Activated CD4-positive, alpha-beta T cell treated with anti-CD3 and anti-CD28 coated beads for 48 hours (primary cell): ENCODE measurements at regions not wholly inside any gene's neighbourhood (a gene's known extent, or its start where the extent isn't known, plus 50 kb on each side); places are given as distances from the start of the nearest gene placed in this dataset.
"Not testable (repeated sequence)": the region's sequence is repeated elsewhere in the genome, so short reads cannot be mapped to it uniquely, and the experiment has no call there.

ENCODE experiments used
- DNase-seq: peaks from one replicate; pipeline ENCODE4 v3.0.0-alpha.2; 2020

DNA sequence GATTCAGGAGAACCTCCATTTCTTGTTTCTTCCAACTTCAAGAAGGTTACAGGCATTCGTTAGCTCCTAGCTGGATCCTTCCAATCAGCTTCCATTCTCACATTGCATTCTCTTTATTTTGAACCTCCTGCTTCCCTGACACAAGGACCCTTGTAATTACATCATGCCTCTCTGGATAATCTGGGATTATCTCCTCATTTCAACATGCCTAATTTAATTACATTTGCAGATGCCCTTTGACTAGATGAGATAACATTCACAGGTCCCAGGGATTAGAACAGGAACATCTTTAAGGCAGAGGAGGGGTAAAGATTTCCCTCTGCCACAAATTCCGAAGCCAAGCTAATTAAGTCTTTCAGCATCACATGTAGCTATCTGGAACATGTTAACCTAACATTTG lies 753.8 kb upstream of the PCDH7 start:
- DNase-seq: no peak

GRCh38 chr4:29970626-29971025 lies 749.5 kb upstream of the PCDH7 start:
- DNase-seq: no peak

DNA sequence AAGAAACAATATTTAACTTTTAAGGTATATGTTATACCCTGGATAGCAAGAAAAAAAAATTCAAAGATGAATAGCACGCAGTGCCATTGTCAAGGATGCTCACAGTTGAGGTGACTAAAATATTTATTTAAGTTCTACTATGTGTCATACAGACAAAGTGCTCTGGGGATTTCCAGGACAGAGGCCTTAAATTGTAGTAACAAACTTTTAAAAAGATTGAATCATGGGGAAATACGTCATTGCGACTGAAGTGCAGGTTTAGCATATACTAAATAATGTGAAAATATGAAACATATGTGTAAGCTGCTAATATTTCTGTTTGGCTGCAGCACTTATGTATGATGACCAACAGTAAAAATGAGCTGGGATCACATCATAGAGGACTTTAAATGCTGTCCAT lies 748.0 kb upstream of the PCDH7 start:
- DNase-seq: no peak

DNA sequence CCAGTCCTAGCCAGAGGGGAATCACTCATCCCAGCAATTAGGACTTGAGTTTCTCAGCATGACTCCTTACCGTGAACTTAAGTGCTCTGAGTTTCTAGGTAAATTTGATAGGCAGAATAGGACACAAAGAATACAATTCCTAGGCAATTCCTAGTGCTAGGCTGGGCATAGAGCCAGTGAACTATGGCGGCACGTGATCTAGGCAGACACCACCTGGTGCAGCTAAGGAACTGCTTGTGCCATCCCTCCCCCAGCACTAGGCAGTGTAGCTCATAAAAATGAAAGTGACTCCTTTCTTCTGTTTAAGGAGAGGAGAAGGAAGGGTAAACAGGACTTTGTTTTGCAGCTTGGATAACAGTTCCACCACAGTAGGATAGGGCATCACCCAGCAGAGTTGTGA lies 736.3 kb upstream of the PCDH7 start:
- DNase-seq: no peak

DNA sequence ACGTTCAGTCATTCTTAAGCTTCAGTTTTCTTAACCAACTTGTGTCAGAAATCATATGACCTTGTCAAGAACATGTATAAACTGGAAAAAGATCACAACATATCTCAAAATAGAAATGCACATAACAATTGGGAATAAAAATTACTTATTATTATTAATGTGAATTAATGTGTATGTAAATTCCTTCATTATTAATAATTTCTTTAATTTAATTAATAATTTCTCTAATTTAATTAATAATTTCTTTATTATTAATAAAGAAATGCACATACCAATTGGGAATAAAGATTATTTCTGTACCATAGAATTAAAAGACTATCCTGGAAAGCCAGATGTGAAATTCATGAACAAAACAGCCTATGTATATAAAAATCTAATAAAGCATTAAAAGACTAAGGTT lies 718.5 kb upstream of the PCDH7 start:
- no peak for DNase-seq

DNA sequence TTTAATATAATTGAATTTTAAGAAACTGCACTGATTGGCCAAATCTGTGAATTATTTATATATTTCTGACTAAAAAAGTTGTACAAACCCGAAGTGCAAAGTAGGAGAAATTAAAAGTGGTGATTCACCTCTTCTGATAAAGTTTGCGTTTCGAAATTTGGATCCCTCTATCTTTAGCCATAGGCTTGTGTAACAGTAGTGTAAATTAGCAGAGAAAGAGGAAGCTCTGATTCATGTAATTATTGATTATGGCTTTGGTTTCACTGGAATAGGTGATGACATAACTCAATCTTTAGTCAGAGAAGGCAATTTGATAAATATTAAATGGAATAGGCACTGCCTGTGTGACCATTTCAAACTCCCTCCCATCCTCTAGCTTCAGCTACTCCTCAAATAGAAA lies 717.8 kb upstream of the PCDH7 start:
- DNase-seq: no peak

DNA sequence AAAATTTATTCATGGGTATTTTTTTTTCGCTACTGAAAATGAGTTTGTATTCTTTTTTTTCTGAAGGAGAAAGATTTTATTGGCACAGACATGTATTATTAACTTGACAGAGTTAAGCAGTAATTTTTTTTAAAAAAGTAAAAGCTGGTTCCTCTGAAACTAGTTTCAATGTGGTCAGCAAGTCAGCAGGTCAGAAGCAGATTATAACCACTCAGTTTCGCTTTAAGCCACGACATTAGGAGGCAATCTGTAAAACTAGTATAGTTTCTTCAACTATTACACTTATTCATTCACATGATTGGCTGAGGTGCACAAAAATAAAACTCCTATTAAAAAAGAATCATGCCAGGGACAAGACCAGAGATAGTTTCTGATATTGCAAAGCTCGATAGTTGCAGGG lies 714.2 kb upstream of the PCDH7 start:
- DNase-seq: no peak

- DNase-seq: no peak
Observed at GRCh38 chr4:30024526-30024925, 695.6 kb upstream of the PCDH7 start.

DNA sequence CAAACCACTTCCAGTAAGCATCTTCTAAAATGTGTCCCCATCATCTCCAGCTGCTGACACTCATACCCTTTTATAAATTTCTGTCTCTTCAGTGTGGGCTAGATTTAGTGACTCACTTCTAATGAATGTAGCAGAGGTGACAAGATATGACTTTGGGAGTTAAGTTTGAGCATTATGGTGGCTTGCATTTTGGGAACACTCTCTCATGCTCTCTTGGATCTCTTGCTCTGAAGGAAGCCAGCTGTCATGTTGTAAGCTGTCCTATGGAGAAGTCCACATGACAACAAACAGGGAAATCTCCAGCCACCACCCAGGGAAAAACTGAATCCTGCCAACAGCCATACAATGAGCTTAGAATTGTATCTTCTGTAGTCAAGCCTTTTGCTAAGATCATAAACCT lies 691.3 kb upstream of the PCDH7 start:
- no peak for DNase-seq

DNA sequence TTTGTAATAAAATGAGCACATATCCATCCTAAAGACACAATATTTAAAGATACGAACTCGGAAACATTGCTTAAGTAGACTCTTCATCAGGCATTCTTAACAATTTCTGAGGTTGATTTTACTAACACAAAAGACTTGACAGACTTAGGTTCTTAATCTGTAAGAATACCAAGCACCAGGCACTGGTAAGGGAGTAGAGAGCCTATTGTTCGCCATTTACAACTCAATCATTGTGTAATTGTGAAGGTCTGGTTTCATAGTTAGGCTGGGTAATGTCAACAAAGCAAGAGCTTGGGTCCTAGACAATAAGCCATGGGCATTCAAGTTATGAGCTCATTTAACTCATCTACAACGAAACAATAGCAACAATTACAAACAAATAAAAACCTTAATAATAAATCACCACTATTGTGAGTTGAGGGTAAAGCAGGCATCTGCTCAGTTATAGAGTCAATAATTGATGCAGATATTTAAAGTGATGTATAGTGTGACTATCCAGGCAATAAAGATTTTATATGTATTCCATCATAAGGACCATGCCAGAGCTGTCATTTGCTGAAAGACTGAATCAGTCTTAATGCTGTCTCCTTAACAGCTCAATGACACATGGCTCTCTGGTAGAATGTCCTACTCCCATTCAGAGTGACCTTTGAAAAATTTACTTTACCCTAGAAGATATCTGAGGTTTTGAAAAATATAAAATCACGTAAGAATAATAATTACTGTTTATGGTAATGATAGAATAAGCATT lies 664.0 kb upstream of the PCDH7 start:
- no peak for DNase-seq

DNA sequence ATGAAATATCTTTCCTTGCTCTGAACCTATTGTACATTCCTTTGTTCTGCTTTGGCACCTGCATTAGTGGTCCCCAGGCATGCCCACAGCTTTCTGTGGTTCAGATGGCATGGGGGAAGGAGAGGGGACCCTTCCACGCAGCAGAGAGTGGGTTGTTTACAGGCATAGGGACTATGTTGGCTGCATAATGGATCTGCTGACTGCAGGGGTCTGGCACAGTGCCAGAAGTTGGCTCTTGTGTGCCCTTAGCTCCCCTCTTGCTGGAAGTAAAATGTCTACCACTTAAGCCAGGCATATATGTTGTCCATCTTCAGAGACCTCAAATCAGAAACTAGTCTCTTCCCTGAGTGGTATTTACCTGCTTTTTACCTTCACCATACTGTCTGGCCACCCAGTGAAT lies 651.9 kb upstream of the PCDH7 start:
- DNase-seq: no peak

- DNase-seq: no peak
Observed at GRCh38 chr4:30073011-30073710, 647.0 kb upstream of the PCDH7 start.

GRCh38 chr4:30092420-30093128 lies 627.6 kb upstream of the PCDH7 start:
- DNase-seq: not testable (repeated sequence)

DNA sequence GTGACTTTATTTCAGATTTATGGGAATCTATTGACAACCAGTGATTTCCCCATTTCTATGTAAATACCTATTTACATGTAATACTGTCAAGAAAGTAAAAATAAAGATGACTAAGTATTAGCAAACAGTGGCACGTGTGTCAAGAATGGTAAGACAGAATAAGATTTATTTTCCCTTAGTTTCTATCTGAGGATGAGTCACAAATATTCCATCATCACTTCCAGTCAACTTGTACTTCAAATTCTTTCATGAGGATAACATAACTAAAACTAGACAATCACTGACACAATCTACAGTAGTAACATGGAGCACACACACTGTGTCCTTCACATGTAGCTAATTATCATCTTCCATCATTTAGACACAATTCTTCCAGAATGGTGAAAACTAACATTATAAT lies 625.3 kb upstream of the PCDH7 start:
- DNase-seq: no peak

DNA sequence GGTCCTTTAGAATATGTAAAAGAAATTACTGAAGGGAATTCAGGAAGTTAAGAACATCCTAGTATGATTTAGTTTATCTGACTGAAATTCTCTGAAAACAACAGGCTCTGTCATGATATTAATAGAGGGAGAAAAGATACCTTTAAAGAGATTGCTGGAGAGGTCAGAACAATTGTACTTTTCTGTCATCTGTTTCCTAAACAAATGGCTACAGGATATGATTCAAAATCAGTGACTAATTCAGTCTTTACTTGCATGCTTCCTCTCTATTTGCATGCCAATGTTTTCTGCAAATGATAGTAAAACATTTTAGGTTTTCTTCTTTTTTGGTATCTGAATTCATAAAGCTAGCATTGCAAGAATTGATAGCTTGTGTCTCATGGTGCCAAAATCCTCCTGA lies 616.7 kb upstream of the PCDH7 start:
- no peak for DNase-seq

DNA sequence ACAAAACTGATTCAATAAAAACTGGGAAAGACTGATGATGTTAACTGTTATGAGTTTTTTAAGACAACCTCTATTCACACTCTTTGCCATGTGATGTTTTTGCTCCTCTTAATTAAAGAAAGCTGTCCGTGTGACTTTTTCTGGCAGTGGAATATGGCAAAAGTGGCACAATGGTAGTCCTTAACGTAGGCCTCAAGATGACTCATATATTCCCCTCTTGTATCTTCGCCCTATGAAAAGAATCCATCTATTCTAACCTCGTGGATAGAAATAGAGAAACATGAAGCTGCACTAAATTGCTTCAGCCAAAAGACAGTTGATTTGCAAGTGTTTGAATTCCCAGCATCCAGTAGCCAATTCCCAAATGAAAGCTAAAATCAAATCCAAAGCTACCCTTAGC lies 603.8 kb upstream of the PCDH7 start:
- DNase-seq: no peak

DNA sequence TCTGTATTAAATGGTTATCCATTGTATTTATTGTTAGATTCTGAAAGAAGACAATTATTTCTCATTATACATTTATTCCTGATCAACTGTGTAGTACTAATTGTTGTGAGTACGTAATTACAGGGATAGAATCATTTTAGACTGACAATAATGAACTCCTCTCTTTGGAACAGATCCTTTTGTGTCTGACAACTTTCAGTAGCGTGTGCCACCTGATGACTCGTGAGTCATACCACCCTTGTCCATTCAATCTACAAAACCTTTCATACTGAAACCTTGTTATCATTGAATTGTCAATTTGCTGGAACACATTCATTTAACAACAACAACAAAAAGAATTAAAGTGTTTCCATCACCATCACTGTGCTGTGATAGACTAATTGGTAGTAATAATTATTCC lies 602.7 kb upstream of the PCDH7 start:
- DNase-seq: no peak

DNA sequence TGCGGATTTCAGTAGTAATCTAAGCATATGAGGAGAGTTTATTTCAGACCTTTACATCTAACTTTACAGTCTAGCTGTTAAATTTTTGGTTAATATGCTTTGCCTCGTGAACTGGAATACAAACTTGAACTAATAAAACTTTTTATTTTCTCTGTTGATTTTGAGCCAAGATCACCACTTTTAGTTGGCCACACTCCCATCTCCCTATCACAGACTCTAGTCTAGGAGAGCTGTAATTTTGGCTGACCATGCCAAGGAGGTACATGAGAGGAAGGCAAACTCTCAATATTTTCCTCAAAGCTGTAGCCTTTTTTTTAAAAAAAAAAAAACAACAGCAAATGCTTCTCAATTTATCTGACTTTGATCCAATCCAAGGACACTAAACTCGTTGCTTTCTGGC lies 597.5 kb upstream of the PCDH7 start:
- no peak for DNase-seq

DNA sequence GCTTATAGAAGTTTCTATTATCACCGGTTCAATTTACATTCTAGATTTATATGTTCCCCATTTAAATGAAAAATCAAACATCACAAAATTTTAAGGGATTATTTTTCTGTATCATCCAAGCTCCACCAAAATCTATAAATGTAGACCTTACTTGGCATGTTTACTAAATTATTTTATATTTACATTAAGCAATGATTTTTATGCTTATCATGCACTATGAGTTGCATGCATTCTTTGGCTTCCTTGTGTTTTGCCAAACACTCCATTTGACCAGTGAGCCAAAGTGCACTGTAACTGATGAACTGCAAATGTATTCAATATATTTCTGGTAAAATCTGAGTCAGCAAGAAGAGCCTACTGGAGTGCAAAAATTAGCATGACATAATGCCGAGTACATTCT lies 595.5 kb upstream of the PCDH7 start:
- DNase-seq: not testable (repeated sequence)

- DNase-seq: no peak
Observed at GRCh38 chr4:30125868-30126267, 594.3 kb upstream of the PCDH7 start.

DNA sequence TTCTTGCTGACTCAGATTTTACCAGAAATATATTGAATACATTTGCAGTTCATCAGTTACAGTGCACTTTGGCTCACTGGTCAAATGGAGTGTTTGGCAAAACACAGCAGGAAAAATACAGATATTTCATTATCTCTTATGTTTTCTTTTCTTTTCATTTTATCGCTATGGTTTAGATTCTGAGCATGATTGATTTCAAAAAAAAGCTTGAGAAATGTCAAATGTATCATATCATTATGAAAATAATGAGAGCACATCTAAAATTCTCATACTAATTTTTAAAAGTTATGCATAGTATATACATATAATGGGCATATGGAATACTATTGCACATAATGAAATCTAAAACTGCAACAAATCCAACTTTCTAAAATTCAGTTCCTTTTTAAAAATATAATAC lies 593.8 kb upstream of the PCDH7 start:
- DNase-seq: no peak

DNA sequence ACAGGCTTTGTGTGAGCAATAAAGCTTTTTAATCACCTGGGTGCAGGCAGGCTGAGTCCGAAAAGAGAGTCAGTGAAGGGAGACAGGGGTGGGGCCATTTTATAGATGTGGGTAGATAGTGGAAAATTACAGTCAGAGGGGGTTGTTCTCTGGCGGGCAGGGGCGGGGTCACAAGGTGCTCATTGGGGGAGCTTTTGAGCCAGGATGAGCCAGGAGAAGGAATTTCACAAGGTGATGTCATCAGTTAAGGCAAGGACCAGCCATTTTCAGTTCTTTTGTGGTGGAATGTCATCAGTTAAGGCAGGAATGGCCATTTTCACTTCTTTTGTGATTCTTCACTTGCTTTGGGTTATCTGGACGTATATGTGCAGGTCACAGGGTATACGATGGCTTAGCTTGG lies 571.3 kb upstream of the PCDH7 start:
- not testable (repeated sequence) for DNase-seq

- DNase-seq: not testable (repeated sequence)
Observed at GRCh38 chr4:30149539-30149938, 570.6 kb upstream of the PCDH7 start.

GRCh38 chr4:30153427-30153826 lies 566.7 kb upstream of the PCDH7 start:
- DNase-seq: no peak
